ENCODE measurements at regions not wholly inside any gene's neighbourhood (a gene's known extent, or its start where the extent isn't known, plus 50 kb on each side); places are given as distances from the start of the nearest gene placed in this dataset.
A peak's percentile ranks its signal among the peaks of the same experiment; 100 is the strongest.

DNA sequence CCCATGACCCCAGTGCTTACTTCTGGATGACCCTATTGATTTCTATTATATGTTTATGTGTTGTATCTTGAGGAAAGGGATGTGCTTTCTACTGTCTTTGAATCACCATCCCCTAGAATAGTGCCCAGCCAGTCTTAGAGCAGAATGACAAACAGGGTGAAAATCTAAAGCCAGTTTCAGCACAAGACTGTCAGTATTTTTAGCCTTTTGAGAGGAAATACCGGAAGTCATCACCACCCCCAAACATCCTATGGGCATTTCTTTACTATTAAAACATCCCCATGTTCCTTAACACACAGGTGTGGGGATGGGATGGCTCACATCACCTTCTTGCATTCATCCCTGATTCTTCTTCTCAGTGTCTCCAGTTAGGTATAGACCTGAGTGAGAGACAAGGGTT, 52.1 kb upstream of the UBE2L5 start:
- Histone ChIP-seq H3K9me2 (replicated peaks; ENCODE audit: low read length) (no peaks in the 10 kb centered on the region), H3K27ac (ENCODE audit: low read length) (no peak overlapping the region), H3K4me3 (ENCODE audit: low read length) (no peak overlapping the region), H3K4me2 (ENCODE audit: low read length) (no peak overlapping the region), H3K4me1 (ENCODE audit: insufficient read depth, low read length) (peaks cover 11% of the 10 kb centered on the region), H3F3A (ENCODE audit: low read length, unreplicated experiment) (no peaks in the 10 kb centered on the region), H3K36me3 (ENCODE audit: low read depth, low read length) (no peaks in the 10 kb centered on the region), H2AFZ (ENCODE audit: low read length) (no peak overlapping the region), H3K27me3 (ENCODE audit: low read length) (no peaks in the 10 kb centered on the region), H4K20me1 (ENCODE audit: low read length) (no peaks in the 10 kb centered on the region), H3K9ac (ENCODE audit: low read length) (no peak overlapping the region), H3K79me2 (ENCODE audit: low read length) (no peaks in the 10 kb centered on the region), H3K9me3 (ENCODE audit: low read length) (no peaks in the 10 kb centered on the region)
- ChIA-PET CTCF (no interaction called here), POLR2A (ENCODE audit: unreplicated experiment) (interaction anchor here (0.6 kb wide), 1 partner anchor 789 kb away, joined by 6 read pairs; no protein-coding TSS in a partner anchor)
- no TSS peak for BruUV-seq (replicated peaks)
- ATAC-seq (no peak), DNase-seq (no peak)
- TF ChIP-seq EZH2 (IDR thresholded peaks at IDR 0.05; ENCODE audit: low read length, unreplicated experiment) (no peak), EZH2phosphoT487 (IDR thresholded peaks at IDR 0.05; ENCODE audit: borderline replicate concordance, low read length) (no peak), CTCF (conservative IDR thresholded peaks at IDR 0.05; ENCODE audit: low read depth, low read length) (no peak)
- intact Hi-C loops (cut with micrococcal nuclease), result no loop called here

GRCh38 chr13:30370916-30371521, 51.3 kb upstream of the UBE2L5 start:
- ChIA-PET CTCF (no interaction called here), POLR2A (ENCODE audit: unreplicated experiment) (no interaction called here)
- intact Hi-C loops (cut with micrococcal nuclease), result no loop called here

More at GRCh38 chr13:30370916-30371521, 51.3 kb upstream of the UBE2L5 start:
- Histone ChIP-seq H3K4me3 (ENCODE audit: low read length) (no peak overlapping the region), H3K4me1 (ENCODE audit: insufficient read depth, low read length) (peaks cover 11% of the 10 kb centered on the region), H4K20me1 (ENCODE audit: low read length) (no peaks in the 10 kb centered on the region), H3K4me2 (ENCODE audit: low read length) (peak overlapping the region; percentile 28), H3K9me2 (replicated peaks; ENCODE audit: low read length) (no peaks in the 10 kb centered on the region), H3K36me3 (ENCODE audit: low read depth, low read length) (no peaks in the 10 kb centered on the region), H3K27ac (ENCODE audit: low read length) (peak overlapping the region; percentile 4; the same call in 1 of the 2 replicates), H3K9ac (ENCODE audit: low read length) (no peak overlapping the region), H3K27me3 (ENCODE audit: low read length) (no peaks in the 10 kb centered on the region), H2AFZ (ENCODE audit: low read length) (no peak overlapping the region), H3F3A (ENCODE audit: low read length, unreplicated experiment) (no peaks in the 10 kb centered on the region), H3K79me2 (ENCODE audit: low read length) (no peaks in the 10 kb centered on the region), H3K9me3 (ENCODE audit: low read length) (no peaks in the 10 kb centered on the region)
- ATAC-seq, result no peak
- no peak for DNase-seq
- TF ChIP-seq CTCF (conservative IDR thresholded peaks at IDR 0.05; ENCODE audit: low read depth, low read length) (no peak), EZH2phosphoT487 (IDR thresholded peaks at IDR 0.05; ENCODE audit: borderline replicate concordance, low read length) (no peak), EZH2 (IDR thresholded peaks at IDR 0.05; ENCODE audit: low read length, unreplicated experiment) (no peak)
- BruUV-seq (replicated peaks), result no TSS peak
